GM19043 (cell line): ENCODE measurements at regions not wholly inside any gene's neighbourhood (a gene's known extent, or its start where the extent isn't known, plus 50 kb on each side); places are given as distances from the start of the nearest gene placed in this dataset.
A peak's percentile ranks its signal among the peaks of the same experiment; 100 is the strongest.

ENCODE experiments used
- ATAC-seq: cut with Tn5 transposase; IDR thresholded peaks from one replicate; pipeline ENCODE4 v1.9.1; 2021; ENCODE audit warnings: low read depth; ENCODE audit not compliant: unreplicated experiment

GRCh38 chr20:60210779-60211617, 252.8 kb downstream of the CDH26 start:
- peak; percentile 71 for ATAC-seq

DNA sequence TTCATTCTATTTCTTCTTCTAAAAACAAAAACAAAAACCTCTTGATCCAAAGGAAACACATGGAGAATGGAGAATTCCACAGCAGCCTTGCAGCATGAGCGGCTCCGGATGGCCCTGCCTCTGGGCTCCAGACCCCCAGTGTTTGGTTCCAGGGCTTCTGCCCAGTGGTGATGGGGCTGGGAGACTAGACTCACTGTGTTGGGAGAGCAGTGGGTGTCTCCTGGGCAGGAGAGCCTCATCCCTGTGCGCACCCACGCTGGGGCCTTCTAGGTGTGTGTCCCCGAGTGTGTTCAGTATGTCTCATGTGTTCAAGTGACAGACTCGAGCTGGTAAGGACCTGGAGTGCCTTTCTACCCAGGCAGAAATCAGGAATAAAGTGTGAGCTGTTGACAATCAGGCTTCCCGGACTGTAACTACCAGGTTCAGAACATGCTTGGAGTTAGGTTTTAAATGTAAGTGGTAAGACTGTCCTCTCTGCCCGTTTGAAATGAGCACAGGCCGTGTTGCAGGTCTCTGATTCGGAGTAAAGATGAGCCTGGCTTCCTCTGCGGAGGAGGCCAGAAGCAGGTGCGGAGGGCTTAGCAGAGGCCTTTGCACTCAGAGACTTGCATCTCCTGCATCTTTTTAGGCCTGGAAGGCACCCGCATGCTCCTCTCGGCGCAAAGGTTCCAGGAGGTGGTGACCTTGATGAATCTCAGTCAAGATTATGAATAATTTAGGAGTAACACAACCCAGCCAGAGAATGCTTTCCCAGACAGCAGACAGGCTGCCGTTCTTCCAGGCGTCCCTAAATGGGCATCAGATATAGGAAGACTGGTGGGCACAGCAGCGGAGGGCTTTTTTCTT, 253.6 kb downstream of the CDH26 start:
- ATAC-seq, result no peak

GRCh38 chr20:60212695-60213094, 254.5 kb downstream of the CDH26 start:
- ATAC-seq, result no peak

DNA sequence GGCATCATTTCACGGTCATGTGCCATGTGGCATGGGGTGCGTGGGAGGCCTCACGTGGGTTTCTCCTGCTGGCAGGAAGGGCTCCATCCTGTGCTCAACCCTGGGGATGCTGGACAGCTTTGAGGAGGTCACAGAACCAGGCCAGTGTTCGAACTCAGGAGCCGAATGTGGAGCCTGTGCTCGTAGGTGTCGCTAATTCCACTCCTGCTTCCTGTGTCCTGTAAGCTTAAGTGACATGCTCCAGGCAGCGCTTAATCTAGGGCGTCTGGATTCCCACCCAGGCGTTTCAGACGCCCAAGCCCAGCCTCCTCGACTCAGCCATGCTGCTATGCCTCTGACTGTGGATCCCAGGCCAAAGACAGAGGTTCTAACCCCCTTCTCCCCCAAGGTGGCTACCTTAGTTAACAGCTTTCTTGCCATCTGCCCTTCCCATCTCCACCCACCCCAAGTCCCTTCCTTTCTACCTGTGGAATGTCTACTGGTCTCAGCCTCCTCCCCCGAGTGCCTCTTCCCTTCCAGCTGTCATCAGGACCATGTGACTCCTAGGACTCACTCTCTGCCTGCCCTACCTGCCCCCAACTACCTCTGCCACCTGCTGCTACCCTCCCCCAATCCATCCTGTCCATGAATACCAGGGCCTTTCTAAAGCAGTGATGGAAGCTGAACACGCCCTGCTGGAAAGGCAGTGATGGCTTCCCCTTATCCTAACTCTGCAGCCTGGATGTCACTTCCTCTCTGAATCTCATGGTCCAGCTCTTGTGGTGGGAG, 255.1 kb downstream of the CDH26 start:
- no peak for ATAC-seq

DNA sequence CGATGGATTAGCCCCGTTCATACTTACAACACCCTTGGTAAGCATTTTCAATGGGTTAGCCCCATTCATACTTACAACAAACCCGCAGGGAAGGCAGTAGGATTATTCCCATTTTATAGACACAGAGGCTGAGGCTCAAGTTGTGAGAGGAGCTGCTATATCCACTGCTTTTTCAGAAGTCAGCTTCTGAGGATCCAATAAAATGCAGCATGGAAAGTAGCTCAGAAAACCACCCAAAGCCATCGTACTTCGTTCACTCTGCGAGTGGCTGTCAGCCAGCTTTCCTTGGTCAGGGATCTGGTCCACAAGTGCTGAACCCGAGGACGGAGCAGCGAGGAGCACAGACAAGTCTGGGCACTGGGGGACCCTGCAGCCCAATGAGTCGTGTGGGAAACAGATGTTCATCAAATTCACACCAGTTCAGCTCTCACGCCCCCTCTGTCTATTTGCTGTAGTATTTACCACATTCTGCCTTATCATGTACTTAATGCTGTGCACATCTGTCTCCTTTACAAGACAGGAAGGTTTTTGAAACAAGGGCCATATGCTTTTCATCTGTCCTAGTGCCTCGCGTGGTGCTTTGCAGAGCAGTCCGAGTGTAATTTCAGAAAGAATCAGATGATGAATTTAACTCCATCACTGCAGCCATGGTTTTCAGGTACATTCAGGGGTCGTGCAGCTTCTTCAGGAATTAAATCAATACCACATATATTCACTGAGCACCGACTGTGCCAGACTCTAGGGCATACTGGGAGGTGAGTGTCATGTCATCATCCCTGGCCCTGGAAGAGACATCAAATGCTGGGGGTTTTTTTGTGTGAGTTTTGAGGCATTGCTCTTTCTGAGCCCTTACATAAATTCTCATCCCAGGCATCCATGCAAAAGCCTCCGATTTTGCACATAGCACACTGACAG, 256.9 kb downstream of the CDH26 start:
- no peak for ATAC-seq

DNA sequence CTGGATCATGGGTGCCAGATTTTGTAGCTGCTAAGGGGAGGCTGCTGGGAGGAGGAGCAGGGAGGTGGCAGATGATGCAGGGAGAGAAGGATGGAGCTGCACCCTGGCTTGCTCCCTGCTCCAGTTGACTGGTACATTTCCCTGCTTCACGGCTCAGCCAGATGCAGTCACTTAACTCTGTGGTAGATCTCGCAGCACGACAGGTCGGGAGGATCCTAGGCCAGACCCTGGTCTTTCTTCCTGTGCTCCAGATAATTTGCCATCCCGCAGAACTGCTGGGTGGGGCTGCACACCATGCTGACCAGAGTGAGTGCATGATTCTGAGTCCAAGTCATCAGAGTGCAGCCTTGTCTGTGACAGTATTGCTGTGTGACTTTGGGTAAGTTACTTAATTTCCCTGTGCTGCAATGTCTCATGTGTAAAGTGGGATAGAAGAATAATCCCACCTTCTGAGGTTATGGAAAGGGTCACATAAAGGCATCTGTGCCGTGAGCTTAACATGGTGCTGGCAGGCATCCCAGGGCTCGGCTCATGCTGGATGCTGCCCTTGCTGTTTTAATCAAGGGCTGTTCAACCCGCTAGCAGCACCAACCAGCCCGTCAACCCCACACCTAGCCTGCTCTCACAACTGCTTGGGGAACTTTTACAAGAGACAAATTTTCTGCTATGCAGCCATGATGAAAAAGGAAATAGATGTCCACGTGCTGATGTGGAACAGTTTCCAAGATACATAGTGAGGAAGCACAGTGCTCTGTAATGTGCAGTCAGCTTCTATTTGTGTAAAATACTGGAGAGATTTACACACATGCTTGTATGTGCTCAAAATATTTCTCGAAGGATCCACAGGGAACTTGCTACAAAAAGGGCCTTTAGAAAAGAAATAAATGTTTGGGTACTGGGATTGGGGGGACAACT, 257.9 kb downstream of the CDH26 start:
- no peak for ATAC-seq

GRCh38 chr20:60219231-60219630, 261.0 kb downstream of the CDH26 start:
- no peak for ATAC-seq

DNA sequence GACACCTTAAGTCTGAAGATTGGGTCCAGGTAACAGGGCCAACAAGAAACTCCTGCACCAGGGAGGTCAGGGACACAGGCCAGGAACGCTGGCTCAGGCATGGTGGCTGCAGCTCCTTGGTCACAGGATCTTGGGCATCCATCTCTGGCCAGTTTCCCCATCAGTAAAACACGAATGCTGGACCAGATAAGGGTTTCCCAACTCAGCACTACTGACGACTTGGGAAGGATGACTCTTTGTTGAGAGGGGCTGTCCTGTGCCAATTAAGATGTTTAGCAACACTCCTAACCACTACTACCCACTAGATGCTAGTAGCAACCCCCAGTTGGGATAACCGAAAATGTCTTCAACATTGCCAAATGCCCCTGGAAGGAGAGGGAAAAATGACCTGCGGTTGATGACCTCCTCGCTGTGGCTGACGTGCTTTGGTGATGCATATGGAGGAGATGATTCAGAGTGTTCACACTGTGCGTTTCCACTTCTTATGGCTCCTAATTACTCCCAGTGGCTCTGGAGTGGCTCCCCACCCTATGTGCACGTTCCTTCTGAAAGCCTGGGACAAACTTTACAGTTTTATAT, 261.9 kb downstream of the CDH26 start:
- no peak for ATAC-seq

GRCh38 chr20:60220706-60221105, 262.5 kb downstream of the CDH26 start:
- no peak for ATAC-seq

DNA sequence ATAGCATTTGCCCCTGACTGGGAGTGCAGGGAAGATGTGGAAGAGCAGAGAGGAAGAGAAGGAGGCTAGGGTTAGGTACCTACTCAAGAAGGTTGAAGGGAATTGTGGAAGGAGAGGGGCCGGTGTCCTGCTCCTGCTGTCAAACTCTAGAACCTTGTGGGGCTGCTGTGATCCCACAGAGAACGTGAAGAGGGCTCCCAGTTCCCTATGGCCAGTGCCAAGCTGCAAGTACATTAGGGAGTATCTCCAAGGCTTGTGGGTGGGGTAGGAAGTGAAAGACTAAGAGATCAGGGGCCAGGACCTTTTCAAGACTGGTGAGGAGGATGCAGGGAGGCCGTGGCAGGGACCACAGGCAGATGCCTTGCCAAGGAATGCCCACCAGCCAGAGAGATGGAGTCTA, 263.4 kb downstream of the CDH26 start:
- ATAC-seq, result no peak

- ATAC-seq, result no peak
Measured at GRCh38 chr20:60222497-60222896, 264.3 kb downstream of the CDH26 start.

GRCh38 chr20:60223174-60223573, 265.0 kb downstream of the CDH26 start:
- ATAC-seq, result no peak

- ATAC-seq, result no peak
Measured at GRCh38 chr20:60224914-60225313, 266.7 kb downstream of the CDH26 start.

GRCh38 chr20:60228255-60228654, 270.0 kb downstream of the CDH26 start:
- ATAC-seq, result no peak

DNA sequence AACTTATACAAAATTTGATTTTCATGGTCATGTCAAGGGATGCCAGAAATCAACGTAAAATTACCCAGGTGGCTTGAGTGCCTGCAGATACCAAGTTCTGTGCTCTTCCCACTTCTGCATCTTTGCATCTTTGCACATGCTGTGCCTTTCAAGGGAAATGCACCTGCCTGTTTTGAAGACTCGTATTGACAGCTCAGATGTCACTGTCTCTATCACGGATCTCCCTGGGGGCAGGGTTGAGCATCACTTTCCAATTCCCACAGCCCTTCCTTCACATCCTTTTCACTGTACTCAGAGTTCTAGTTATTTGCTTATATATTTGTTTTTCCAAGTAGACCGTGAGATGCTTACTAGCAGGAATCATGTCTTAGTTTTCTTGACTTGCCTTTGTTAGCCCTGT, 274.2 kb downstream of the CDH26 start:
- ATAC-seq, result no peak

DNA sequence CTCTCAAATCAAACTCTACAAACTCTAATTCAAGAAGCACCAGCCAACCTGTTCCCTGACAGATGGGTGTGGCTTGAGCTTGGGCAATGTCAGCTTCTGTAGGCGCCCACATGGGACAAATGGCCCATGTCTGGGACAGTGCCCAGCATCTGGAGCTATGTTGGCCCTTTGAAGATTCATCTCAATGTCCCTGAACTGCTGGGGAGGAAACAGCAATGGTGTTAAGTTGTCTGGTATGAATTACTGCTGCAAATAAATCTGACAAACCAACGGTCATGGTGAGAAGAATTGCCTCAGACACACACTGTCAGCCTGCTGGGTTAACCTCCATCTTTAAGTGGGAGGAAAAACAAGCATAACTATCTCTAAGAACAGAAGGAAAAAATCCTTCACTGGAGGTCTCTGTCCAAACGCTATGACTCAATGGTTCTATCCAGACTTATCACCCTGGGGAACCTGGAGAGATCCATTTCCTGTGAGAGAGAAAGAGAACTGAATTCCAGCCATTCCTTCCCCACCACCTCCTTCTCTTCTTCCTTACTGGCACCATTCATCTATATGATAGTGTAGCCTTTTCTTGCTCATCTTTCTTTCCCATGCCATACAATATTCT, 274.9 kb downstream of the CDH26 start:
- ATAC-seq, result no peak

GRCh38 chr20:60236613-60237012, 278.4 kb downstream of the CDH26 start:
- ATAC-seq, result no peak

DNA sequence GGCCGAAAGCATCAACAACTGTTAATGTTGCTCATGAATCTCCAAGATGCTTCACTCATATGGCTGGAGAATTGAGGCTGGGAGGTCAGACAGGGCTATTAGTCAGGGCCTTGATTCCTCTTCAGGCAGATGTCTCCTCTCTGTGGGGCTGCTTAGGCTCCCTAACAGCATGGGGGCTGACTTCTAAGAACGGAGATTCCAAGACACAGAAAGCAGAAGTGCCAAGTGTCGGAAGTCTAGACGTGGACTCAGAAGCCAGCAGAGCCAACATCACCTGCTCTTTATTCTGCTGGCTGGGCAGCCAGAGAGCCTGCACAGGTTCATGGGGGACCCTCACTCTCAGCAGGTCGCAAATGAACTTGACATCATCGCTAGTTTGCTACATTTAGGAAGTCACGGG, 279.8 kb downstream of the CDH26 start:
- no peak for ATAC-seq
